KMS-11 (cell line): ENCODE measurements at regions not wholly inside any gene's neighbourhood (a gene's known extent, or its start where the extent isn't known, plus 50 kb on each side); places are given as distances from the start of the nearest gene placed in this dataset.

Source experiments
- H2AFZ ChIP-seq: fragments of 200-600 bp; sonication (generic); 2 replicates; pipeline ENCODE4 v1.6.1; 2016; ENCODE audit warnings: antibody characterized with exemption, mixed run types, low read depth
- H3K27ac ChIP-seq: fragments of 200-600 bp; sonication (generic); 2 replicates; pipeline ENCODE4 v1.6.1; 2016; ENCODE audit warnings: mild to moderate bottlenecking, mixed run types
- H3K27me3 ChIP-seq: fragments of 200-600 bp; sonication (generic); 2 replicates; pipeline ENCODE4 v1.6.1; 2017; ENCODE audit warnings: mild to moderate bottlenecking, low read depth, mixed run types, moderate library complexity; ENCODE audit not compliant: insufficient read depth
- H3K36me3 ChIP-seq: fragments of 200-600 bp; sonication (generic); 2 replicates; pipeline ENCODE4 v1.6.1; 2017; ENCODE audit warnings: mild to moderate bottlenecking, mixed run types; ENCODE audit not compliant: insufficient read depth
- H3K4me1 ChIP-seq: fragments of 200-600 bp; sonication (generic); 2 replicates; pipeline ENCODE4 v1.6.1; 2016; ENCODE audit warnings: mild to moderate bottlenecking, low read depth, mixed run types; ENCODE audit not compliant: poor library complexity, severe bottlenecking
- H3K4me2 ChIP-seq: fragments of 200-600 bp; sonication (generic); 2 replicates; pipeline ENCODE4 v1.7.0; 2016; ENCODE audit warnings: mild to moderate bottlenecking, mixed run types
- H3K4me3 ChIP-seq: fragments of 200-600 bp; sonication (generic); IDR thresholded peaks from 2 replicates; pipeline ENCODE4 v1.6.1; 2017; ENCODE audit warnings: low read depth, low read length, mixed read lengths; ENCODE audit not compliant: insufficient read depth
- H3K79me2 ChIP-seq: fragments of 200-600 bp; sonication (generic); 2 replicates; pipeline ENCODE4 v1.6.1; 2016; ENCODE audit warnings: low read depth, mixed run types; ENCODE audit not compliant: insufficient read depth
- H3K9ac ChIP-seq: fragments of 200-600 bp; sonication (generic); 2 replicates; pipeline ENCODE4 v1.6.1; 2016; ENCODE audit warnings: mild to moderate bottlenecking, mixed run types
- H4K20me1 ChIP-seq: fragments of 200-600 bp; sonication (generic); 2 replicates; pipeline ENCODE4 v1.6.1; 2016; ENCODE audit warnings: mild to moderate bottlenecking, mixed run types; ENCODE audit not compliant: insufficient read depth
- CTCF ChIP-seq: fragments of 200-600 bp; sonication (generic); conservative IDR thresholded peaks from 2 replicates; pipeline ENCODE4 v1.6.1; 2017; ENCODE audit warnings: low read depth, mild to moderate bottlenecking, antibody characterized with exemption, low read length, moderate library complexity, mixed read lengths

DNA sequence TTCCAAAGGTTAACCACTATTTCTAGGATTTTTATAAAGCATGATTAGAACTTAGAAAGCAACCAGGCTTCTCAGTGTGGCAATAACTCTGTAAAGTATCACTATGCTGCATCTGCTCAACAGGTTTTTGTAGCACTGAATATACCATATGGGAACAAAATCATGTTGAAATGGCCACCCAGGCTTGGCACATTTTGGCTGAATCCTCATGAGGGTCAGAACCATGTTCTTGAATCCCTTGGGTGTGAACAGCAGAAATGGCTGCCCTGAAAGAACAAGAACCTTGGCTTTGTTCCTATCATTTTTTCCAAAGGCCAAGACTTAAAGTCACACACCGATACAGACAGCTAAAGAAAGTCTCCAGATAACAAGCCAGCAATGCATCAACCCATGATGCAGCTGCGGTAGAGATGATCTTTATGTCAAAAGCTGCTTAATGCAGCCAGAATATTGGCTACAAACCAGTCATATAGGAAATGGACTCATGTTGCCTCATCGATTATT lies 283.0 kb upstream of the NOX3 start:
- H3K4me3 ChIP-seq, result no peak overlapping the region
- H2AFZ ChIP-seq, result no peak overlapping the region
- no peaks in the 10 kb centered on the region for H4K20me1 ChIP-seq
- no peak overlapping the region for H3K27ac ChIP-seq
- no peaks in the 10 kb centered on the region for H3K27me3 ChIP-seq
- TF ChIP-seq CTCF, result no peak
- H3K4me2 ChIP-seq, result no peak overlapping the region
- no peaks in the 10 kb centered on the region for H3K79me2 ChIP-seq
- H3K4me1 ChIP-seq, result no peaks in the 10 kb centered on the region
- H3K9ac ChIP-seq, result no peak overlapping the region
- H3K36me3 ChIP-seq, result no peaks in the 10 kb centered on the region

- no peak overlapping the region for H3K4me3 ChIP-seq
- no peak overlapping the region for H2AFZ ChIP-seq
- no peaks in the 10 kb centered on the region for H3K79me2 ChIP-seq
- no peak overlapping the region for H3K27ac ChIP-seq
- no peaks in the 10 kb centered on the region for H3K36me3 ChIP-seq
- no peaks in the 10 kb centered on the region for H4K20me1 ChIP-seq
- no peaks in the 10 kb centered on the region for H3K4me1 ChIP-seq
- TF ChIP-seq CTCF, result no peak
- no peak overlapping the region for H3K9ac ChIP-seq
- no peaks in the 10 kb centered on the region for H3K27me3 ChIP-seq
- H3K4me2 ChIP-seq, result no peak overlapping the region
Observed at GRCh38 chr6:155717374-155717773, 261.7 kb upstream of the NOX3 start.

DNA sequence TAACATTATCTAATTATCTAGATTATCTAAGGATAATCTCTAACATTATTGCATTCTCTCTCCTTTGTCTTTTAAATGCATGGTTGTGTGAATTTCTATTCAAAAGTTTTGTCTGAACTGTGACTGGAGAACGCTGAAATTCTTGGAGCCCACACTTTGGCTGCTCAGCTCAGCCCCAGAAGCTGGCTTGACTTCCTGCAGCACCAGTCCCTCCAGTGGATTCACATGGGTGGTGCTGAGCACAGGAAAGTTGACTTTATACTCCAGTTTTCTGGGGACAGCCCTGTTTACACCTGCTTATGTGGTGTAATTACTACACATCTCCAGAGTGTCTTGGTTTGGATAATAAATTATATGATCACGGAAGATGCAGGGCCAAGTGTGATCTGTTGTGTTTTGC lies 255.1 kb upstream of the NOX3 start:
- Histone ChIP-seq H2AFZ (no peak overlapping the region), H3K36me3 (no peaks in the 10 kb centered on the region), H3K4me1 (no peaks in the 10 kb centered on the region), H3K27ac (no peak overlapping the region), H3K4me2 (no peak overlapping the region), H3K4me3 (no peak overlapping the region), H4K20me1 (no peaks in the 10 kb centered on the region), H3K27me3 (no peaks in the 10 kb centered on the region), H3K9ac (no peak overlapping the region), H3K79me2 (no peaks in the 10 kb centered on the region)
- TF ChIP-seq CTCF, result no peak

DNA sequence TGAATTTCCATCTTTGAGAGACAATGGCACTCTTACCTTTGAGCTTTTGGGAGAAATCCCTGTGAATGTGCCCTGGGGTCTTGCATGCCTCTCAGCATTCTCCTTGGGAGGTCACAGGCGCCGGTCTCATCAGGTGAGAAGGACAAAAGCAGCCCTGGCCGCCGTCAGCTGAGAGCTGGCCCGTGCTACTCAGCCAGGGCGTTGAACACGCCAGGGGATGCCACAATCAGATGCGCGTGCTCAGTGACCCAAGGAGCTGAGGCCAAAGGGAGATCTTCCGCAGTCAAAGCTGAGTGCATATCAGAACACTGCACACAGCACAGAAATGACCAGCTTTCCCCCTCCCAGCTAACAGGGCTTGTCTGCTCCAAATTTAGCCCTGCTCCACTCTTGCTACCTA lies 253.6 kb upstream of the NOX3 start:
- no peak overlapping the region for H3K9ac ChIP-seq
- H3K4me1 ChIP-seq, result no peaks in the 10 kb centered on the region
- no peak overlapping the region for H3K4me2 ChIP-seq
- no peaks in the 10 kb centered on the region for H4K20me1 ChIP-seq
- H2AFZ ChIP-seq, result no peak overlapping the region
- H3K79me2 ChIP-seq, result no peaks in the 10 kb centered on the region
- no peaks in the 10 kb centered on the region for H3K27me3 ChIP-seq
- no peaks in the 10 kb centered on the region for H3K36me3 ChIP-seq
- H3K27ac ChIP-seq, result no peak overlapping the region
- H3K4me3 ChIP-seq, result no peak overlapping the region
- TF ChIP-seq CTCF, result no peak
